ENCODE measurements at regions not wholly inside any gene's neighbourhood (a gene's known extent, or its start where the extent isn't known, plus 50 kb on each side); places are given as distances from the start of the nearest gene placed in this dataset.
A peak's percentile ranks its signal among the peaks of the same experiment; 100 is the strongest.
"Not testable (repeated sequence)": the region's sequence is repeated elsewhere in the genome, so short reads cannot be mapped to it uniquely, and the experiment has no call there.

- TF ChIP-seq TRIM28 (IDR thresholded peaks at IDR 0.05; ENCODE audit: borderline replicate concordance, low read length) = no peak
- no peak overlapping the region for H3K4me3 ChIP-seq (ENCODE audit: low read depth, low read length)
- no peaks in the 10 kb centered on the region for H3K9me3 ChIP-seq (ENCODE audit: control insufficient read depth, insufficient read depth, low read depth, low read length)
- ChIA-PET CTCF (no interaction called here), POLR2A (no interaction called here)
- no peak overlapping the region for H3K27ac ChIP-seq (ENCODE audit: extremely low read depth, low read depth, low read length)
- H3K4me1 ChIP-seq (ENCODE audit: control insufficient read depth, insufficient read depth, low read length) = no peaks in the 10 kb centered on the region
- H3K36me3 ChIP-seq (ENCODE audit: control insufficient read depth in 2 of 2, insufficient read depth in 1 of 2, low read length in 2 of 2) = no peaks in the 10 kb centered on the region
Observed at GRCh38 chr16:54739381-54739780, 191.3 kb upstream of the IRX5 start.

- Histone ChIP-seq H3K4me1 (ENCODE audit: control insufficient read depth, insufficient read depth, low read length) (no peaks in the 10 kb centered on the region), H3K4me3 (ENCODE audit: low read depth, low read length) (no peak overlapping the region), H3K9me3 (ENCODE audit: control insufficient read depth, insufficient read depth, low read depth, low read length) (no peaks in the 10 kb centered on the region), H3K27ac (ENCODE audit: extremely low read depth, low read depth, low read length) (no peak overlapping the region), H3K36me3 (ENCODE audit: control insufficient read depth in 2 of 2, insufficient read depth in 1 of 2, low read length in 2 of 2) (no peaks in the 10 kb centered on the region)
- POLR2A ChIA-PET = no interaction called here
- TF ChIP-seq ZNF48 (tag by site-specific recombination; IDR thresholded peaks at IDR 0.05) = no peak
- TF ChIP-seq INSM2 (tag by site-specific recombination; IDR thresholded peaks at IDR 0.05) = no peak
- TF ChIP-seq ZNF394 (tag by site-specific recombination; IDR thresholded peaks at IDR 0.05; ENCODE audit: borderline replicate concordance) = no peak
- no peak for TF ChIP-seq ZNF121 (tag by site-specific recombination; IDR thresholded peaks at IDR 0.05)
- no peak for TF ChIP-seq FEZF1 (tag by site-specific recombination; IDR thresholded peaks at IDR 0.05)
- TF ChIP-seq ZNF354C (tag by site-specific recombination; IDR thresholded peaks at IDR 0.05; ENCODE audit: borderline replicate concordance, low read depth) = no peak
- TF ChIP-seq YY2 (tag by site-specific recombination; IDR thresholded peaks at IDR 0.05) = no peak
- no peak for TF ChIP-seq ZNF658 (tag by site-specific recombination; IDR thresholded peaks at IDR 0.05)
- TF ChIP-seq ZNF510 (tag by site-specific recombination; IDR thresholded peaks at IDR 0.05; ENCODE audit: insufficient replicate concordance) = no peak
- no peak for TF ChIP-seq ZNF391 (tag by site-specific recombination; IDR thresholded peaks at IDR 0.05; ENCODE audit: borderline replicate concordance, low read depth)
- TF ChIP-seq ZNF341 (tag by site-specific recombination; IDR thresholded peaks at IDR 0.05; ENCODE audit: low read depth) = no peak
- CTCF ChIA-PET = no interaction called here
Observed at GRCh38 chr16:54734156-54734555, 196.5 kb upstream of the IRX5 start.

DNA sequence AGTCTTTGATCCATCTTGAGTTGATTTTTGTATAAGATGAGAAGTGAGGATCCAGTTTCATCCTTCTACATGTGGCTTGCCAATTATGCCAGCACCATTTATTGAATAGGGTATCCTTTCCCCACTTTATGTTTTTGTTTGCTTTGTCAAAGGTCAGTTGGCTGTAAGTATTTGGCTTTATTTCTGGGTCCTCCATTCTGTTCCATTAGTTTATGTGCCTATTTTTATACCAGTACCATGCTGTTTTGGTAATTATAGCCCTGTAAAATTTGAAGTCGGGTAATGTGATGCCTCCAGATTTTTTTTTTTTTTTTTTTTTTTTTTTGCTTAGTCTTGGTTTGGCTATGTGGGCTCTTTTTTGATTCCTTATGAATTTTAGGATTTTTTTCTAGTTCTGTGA lies 203.0 kb upstream of the IRX5 start:
- TF ChIP-seq ZNF843 (tag by site-specific recombination; IDR thresholded peaks at IDR 0.05) (peak; percentile 78), OVOL3 (tag by site-specific recombination; IDR thresholded peaks at IDR 0.05) (0 out of 2 replicates have a peak, but pooled peaks have one; percentile 23), FEZF1 (tag by site-specific recombination; IDR thresholded peaks at IDR 0.05) (peak; percentile 69), BCL11B (tag by site-specific recombination; IDR thresholded peaks at IDR 0.05; ENCODE audit: low read depth) (peak; percentile 54; the same call in 1 of the 2 replicates), SP7 (tag by site-specific recombination; IDR thresholded peaks at IDR 0.05) (peak; percentile 68; the same call in 1 of the 2 replicates), ZBTB49 (tag by site-specific recombination; IDR thresholded peaks at IDR 0.05; ENCODE audit: low read depth) (0 out of 2 replicates have a peak, but pooled peaks have one; percentile 13), ZBTB8A (tag by site-specific recombination; IDR thresholded peaks at IDR 0.05) (0 out of 2 replicates have a peak, but pooled peaks have one; percentile 29), PRDM4 (tag by site-specific recombination; IDR thresholded peaks at IDR 0.05) (0 out of 2 replicates have a peak, but pooled peaks have one; percentile 41)
- H3K9me3 ChIP-seq (ENCODE audit: control insufficient read depth, insufficient read depth, low read depth, low read length); CTCF ChIA-PET; H3K36me3 ChIP-seq (ENCODE audit: control insufficient read depth in 2 of 2, insufficient read depth in 1 of 2, low read length in 2 of 2); H3K4me1 ChIP-seq (ENCODE audit: control insufficient read depth, insufficient read depth, low read length); H3K27ac ChIP-seq (ENCODE audit: extremely low read depth, low read depth, low read length); H3K4me3 ChIP-seq (ENCODE audit: low read depth, low read length); POLR2A ChIA-PET: not testable (repeated sequence)
